GM23338 (cell line): ENCODE measurements at regions not wholly inside any gene's neighbourhood (a gene's known extent, or its start where the extent isn't known, plus 50 kb on each side); places are given as distances from the start of the nearest gene placed in this dataset.

ENCODE experiments used
- ATAC-seq: fragments of 200-7000 bp; cut with Tn5 transposase; 3 replicates; pipeline ENCODE4 v1.9.1; 2020
- DNase-seq: peaks from one replicate; pipeline ENCODE4 v3.0.0-alpha.2; 2015; ENCODE audit warnings: low spot score
- H2AFZ ChIP-seq: fragments of 200-600 bp; sonication (generic); 2 replicates; pipeline ENCODE4 v1.8.0; 2016; ENCODE audit warnings: antibody characterized with exemption, mild to moderate bottlenecking, moderate library complexity
- H3F3A ChIP-seq: fragments of 200-600 bp; sonication (generic); replicated peaks from 2 replicates; pipeline ENCODE4 v1.8.0; 2017; ENCODE audit warnings: antibody characterized with exemption, mixed run types, low read depth
- H3K27ac ChIP-seq: fragments of 200-600 bp; sonication (generic); 2 replicates; pipeline ENCODE4 v1.6.1; 2016; ENCODE audit warnings: low read depth
- H3K27me3 ChIP-seq: fragments of 200-600 bp; sonication (generic); 2 replicates; pipeline ENCODE4 v1.8.0; 2016; ENCODE audit warnings: mild to moderate bottlenecking, mixed run types, moderate library complexity; ENCODE audit not compliant: insufficient read depth
- H3K36me3 ChIP-seq: fragments of 200-600 bp; sonication (generic); 2 replicates; pipeline ENCODE4 v1.8.0; 2016; ENCODE audit warnings: mild to moderate bottlenecking; ENCODE audit not compliant: insufficient read depth
- H3K4me1 ChIP-seq: fragments of 200-600 bp; sonication (generic); 2 replicates; pipeline ENCODE4 v1.8.0; 2016; ENCODE audit warnings: mild to moderate bottlenecking, moderate library complexity; ENCODE audit not compliant: insufficient read depth
- H3K4me2 ChIP-seq: fragments of 200-600 bp; sonication (generic); 2 replicates; pipeline ENCODE4 v1.7.1; 2017; ENCODE audit warnings: mixed run types
- H3K4me3 ChIP-seq: fragments of 200-600 bp; sonication (generic); 2 replicates; pipeline ENCODE4 v1.6.1; 2016; ENCODE audit warnings: mixed run types
- H3K79me2 ChIP-seq: fragments of 200-600 bp; sonication (generic); replicated peaks from 2 replicates; pipeline ENCODE4 v1.8.0; 2017; ENCODE audit warnings: mild to moderate bottlenecking; ENCODE audit not compliant: insufficient read depth
- H3K9me2 ChIP-seq: fragments of 200-600 bp; sonication (generic); 2 replicates; pipeline ENCODE4 v1.8.0; 2017; ENCODE audit not compliant: insufficient read depth
- H4K20me1 ChIP-seq: fragments of 200-600 bp; sonication (generic); replicated peaks from 2 replicates; pipeline ENCODE4 v1.8.0; 2017; ENCODE audit warnings: mild to moderate bottlenecking; ENCODE audit not compliant: insufficient read depth
- H3K27ac Mint-ChIP-seq: 2 replicates; pipeline ENCODE4 v1.8.0; 2020; ENCODE audit warnings: inconsistent platforms, mild to moderate bottlenecking, moderate library complexity, mixed read lengths
- H3K27me3 Mint-ChIP-seq: 3 replicates; pipeline ENCODE4 v1.8.0; 2022; ENCODE audit warnings: low read depth, mild to moderate bottlenecking, moderate library complexity, mixed read lengths, inconsistent platforms; ENCODE audit not compliant: insufficient read depth, poor library complexity
- H3K36me3 Mint-ChIP-seq: 3 replicates; pipeline ENCODE4 v1.8.0; 2021; ENCODE audit warnings: low read depth, mild to moderate bottlenecking, inconsistent platforms, moderate library complexity, mixed read lengths
- H3K4me1 Mint-ChIP-seq: 3 replicates; pipeline ENCODE4 v1.8.0; 2020; ENCODE audit warnings: mild to moderate bottlenecking, inconsistent platforms, mixed read lengths
- H3K4me3 Mint-ChIP-seq: 3 replicates; pipeline ENCODE4 v1.8.0; 2021; ENCODE audit warnings: moderate library complexity, mild to moderate bottlenecking, inconsistent platforms, mixed read lengths
- H3K9me3 Mint-ChIP-seq: 3 replicates; pipeline ENCODE4 v1.8.0; 2020; ENCODE audit warnings: moderate library complexity, mild to moderate bottlenecking, inconsistent platforms, mixed read lengths
- CREB1 ChIP-seq: fragments of 250-450 bp; sonication (Bioruptor Pico); IDR thresholded peaks from 2 replicates; pipeline ENCODE4 v1.5.0; 2020; ENCODE audit warnings: low read depth, mild to moderate bottlenecking, moderate library complexity
- EZH2 ChIP-seq: fragments of 200-600 bp; sonication (generic); IDR thresholded peaks from one replicate; pipeline ENCODE4 v1.8.0; 2017; ENCODE audit warnings: antibody characterized with exemption, mild to moderate bottlenecking, low read depth; ENCODE audit not compliant: unreplicated experiment
- EZH2phosphoT487 ChIP-seq: fragments of 200-600 bp; sonication (generic); IDR thresholded peaks from one replicate; pipeline ENCODE4 v1.8.1; 2018; ENCODE audit warnings: antibody characterized with exemption; ENCODE audit not compliant: unreplicated experiment
- JUNB ChIP-seq: IDR thresholded peaks from one replicate; pipeline ENCODE4 v1.6.1; 2016; ENCODE audit warnings: antibody characterized with exemption; ENCODE audit not compliant: unreplicated experiment
- NANOG ChIP-seq: IDR thresholded peaks from 2 replicates; pipeline ENCODE4 v1.6.1; 2016; ENCODE audit warnings: antibody characterized with exemption, borderline replicate concordance
- STAT1 ChIP-seq: IDR thresholded peaks from one replicate; pipeline ENCODE4 v1.6.1; 2016; ENCODE audit warnings: antibody characterized with exemption; ENCODE audit not compliant: unreplicated experiment
- ZNF114 ChIP-seq: fragments of 250-450 bp; sonication (Bioruptor Pico); IDR thresholded peaks from 2 replicates; pipeline ENCODE4 v1.5.0; 2020; ENCODE audit warnings: mild to moderate bottlenecking, moderate library complexity
- ZNF331 ChIP-seq: fragments of 250-450 bp; sonication (Bioruptor Pico); IDR thresholded peaks from 2 replicates; pipeline ENCODE4 v1.5.0; 2020; ENCODE audit warnings: low read depth, mild to moderate bottlenecking, moderate library complexity
- TF ChIP-seq, protein P1 (sequence below): IDR thresholded peaks from one replicate; pipeline ENCODE4 v1.6.1; 2018; ENCODE audit warnings: antibody characterized with exemption; ENCODE audit not compliant: unreplicated experiment
- TF ChIP-seq, protein P2 (sequence below): IDR thresholded peaks from 2 replicates; pipeline ENCODE4 v1.6.1; 2016; ENCODE audit warnings: antibody characterized with exemption
- TF ChIP-seq, protein P3 (sequence below), 2 experiments: fragments of 200-600 bp in 1 of 2; sonication (generic) in 1 of 2; conservative IDR thresholded peaks; 2 replicates each; pipeline versions ENCODE4 v1.5.1 to v1.6.1; 2016 to 2017; ENCODE audit warnings: antibody characterized with exemption in 2 of 2, low read depth in 2 of 2, mild to moderate bottlenecking in 2 of 2, moderate library complexity in 1 of 2

DNA sequence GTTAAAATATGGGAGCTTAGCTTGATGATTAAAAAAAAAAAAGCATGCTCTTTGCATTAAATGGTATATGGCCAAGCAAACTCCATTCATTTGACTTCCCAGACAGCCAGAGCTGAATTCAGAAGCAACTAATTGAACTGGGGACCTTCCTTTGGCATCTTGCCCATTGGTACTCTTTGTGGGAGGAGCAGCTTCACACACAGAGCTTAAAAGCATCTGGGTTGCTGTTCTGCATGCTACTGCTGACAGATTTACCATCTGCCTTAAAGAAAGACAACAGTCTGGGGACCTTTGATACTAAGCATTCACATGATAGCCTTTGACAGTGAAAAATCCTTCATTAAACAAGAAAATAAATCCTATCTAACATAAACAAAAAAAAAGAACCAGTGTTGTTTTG, 977.9 kb downstream of the TMTC2 start:
- Histone ChIP-seq H3K9me2 (no peaks in the 10 kb centered on the region), H2AFZ (no peak overlapping the region), H3K4me1 (no peaks in the 10 kb centered on the region), H3F3A (no peaks in the 10 kb centered on the region), H4K20me1 (no peaks in the 10 kb centered on the region), H3K79me2 (no peaks in the 10 kb centered on the region), H3K4me2 (no peak overlapping the region), H3K27ac (no peak overlapping the region), H3K27me3 (no peaks in the 10 kb centered on the region), H3K4me3 (no peak overlapping the region), H3K36me3 (no peaks in the 10 kb centered on the region)
- ATAC-seq (no peak), DNase-seq (no peak)
- H3K4me3 Mint-ChIP-seq = no peak overlapping the region
- no peak overlapping the region for H3K27ac Mint-ChIP-seq
- H3K36me3 Mint-ChIP-seq = no peaks in the 10 kb centered on the region
- no peaks in the 10 kb centered on the region for H3K27me3 Mint-ChIP-seq
- TF ChIP-seq ZNF114 (CRISPR knock-in tag) = no peak
- no peak for TF ChIP-seq NANOG
- TF ChIP-seq, protein P1, sequence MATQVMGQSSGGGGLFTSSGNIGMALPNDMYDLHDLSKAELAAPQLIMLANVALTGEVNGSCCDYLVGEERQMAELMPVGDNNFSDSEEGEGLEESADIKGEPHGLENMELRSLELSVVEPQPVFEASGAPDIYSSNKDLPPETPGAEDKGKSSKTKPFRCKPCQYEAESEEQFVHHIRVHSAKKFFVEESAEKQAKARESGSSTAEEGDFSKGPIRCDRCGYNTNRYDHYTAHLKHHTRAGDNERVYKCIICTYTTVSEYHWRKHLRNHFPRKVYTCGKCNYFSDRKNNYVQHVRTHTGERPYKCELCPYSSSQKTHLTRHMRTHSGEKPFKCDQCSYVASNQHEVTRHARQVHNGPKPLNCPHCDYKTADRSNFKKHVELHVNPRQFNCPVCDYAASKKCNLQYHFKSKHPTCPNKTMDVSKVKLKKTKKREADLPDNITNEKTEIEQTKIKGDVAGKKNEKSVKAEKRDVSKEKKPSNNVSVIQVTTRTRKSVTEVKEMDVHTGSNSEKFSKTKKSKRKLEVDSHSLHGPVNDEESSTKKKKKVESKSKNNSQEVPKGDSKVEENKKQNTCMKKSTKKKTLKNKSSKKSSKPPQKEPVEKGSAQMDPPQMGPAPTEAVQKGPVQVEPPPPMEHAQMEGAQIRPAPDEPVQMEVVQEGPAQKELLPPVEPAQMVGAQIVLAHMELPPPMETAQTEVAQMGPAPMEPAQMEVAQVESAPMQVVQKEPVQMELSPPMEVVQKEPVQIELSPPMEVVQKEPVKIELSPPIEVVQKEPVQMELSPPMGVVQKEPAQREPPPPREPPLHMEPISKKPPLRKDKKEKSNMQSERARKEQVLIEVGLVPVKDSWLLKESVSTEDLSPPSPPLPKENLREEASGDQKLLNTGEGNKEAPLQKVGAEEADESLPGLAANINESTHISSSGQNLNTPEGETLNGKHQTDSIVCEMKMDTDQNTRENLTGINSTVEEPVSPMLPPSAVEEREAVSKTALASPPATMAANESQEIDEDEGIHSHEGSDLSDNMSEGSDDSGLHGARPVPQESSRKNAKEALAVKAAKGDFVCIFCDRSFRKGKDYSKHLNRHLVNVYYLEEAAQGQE = no peak
- TF ChIP-seq, protein P2, sequence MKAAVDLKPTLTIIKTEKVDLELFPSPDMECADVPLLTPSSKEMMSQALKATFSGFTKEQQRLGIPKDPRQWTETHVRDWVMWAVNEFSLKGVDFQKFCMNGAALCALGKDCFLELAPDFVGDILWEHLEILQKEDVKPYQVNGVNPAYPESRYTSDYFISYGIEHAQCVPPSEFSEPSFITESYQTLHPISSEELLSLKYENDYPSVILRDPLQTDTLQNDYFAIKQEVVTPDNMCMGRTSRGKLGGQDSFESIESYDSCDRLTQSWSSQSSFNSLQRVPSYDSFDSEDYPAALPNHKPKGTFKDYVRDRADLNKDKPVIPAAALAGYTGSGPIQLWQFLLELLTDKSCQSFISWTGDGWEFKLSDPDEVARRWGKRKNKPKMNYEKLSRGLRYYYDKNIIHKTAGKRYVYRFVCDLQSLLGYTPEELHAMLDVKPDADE = no peak
- no peak for TF ChIP-seq STAT1
- TF ChIP-seq JUNB = no peak
- no peak for TF ChIP-seq ZNF331
- H3K9me3 Mint-ChIP-seq = no peaks in the 10 kb centered on the region
- no peaks in the 10 kb centered on the region for H3K4me1 Mint-ChIP-seq

DNA sequence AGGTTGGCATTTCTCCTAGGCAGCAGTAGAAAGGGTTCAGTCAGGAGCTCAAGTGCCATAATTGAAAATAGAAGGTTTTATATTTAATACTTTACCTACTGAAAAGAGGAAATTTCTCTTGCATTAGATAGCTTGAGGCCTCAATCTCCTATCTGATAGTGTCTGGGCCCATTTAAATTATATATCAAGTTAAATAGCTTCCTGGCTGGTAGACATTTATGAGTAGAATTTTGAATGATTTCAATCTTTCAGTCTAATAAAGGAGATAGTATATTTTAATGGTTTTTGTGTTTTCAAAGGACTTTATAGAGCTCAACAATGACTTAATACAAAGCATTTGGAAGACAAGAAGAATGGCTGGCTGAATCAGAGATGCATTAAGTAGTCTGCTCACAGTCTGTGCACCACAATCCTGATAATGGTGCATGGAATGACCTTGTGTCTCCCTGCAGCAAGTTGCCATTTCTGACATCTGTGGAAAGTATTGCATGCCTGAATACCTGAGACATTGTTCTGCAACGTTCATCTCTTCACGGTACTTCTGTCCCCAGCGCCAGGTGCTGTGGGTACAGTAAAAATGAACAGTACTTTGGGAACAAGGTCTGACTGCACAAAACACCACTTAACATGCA, 974.1 kb downstream of the TMTC2 start:
- Histone ChIP-seq H3K4me3 (no peak overlapping the region), H3K36me3 (no peaks in the 10 kb centered on the region), H4K20me1 (no peaks in the 10 kb centered on the region), H3K27me3 (no peaks in the 10 kb centered on the region), H2AFZ (no peak overlapping the region), H3K4me2 (no peak overlapping the region), H3K9me2 (no peaks in the 10 kb centered on the region), H3F3A (no peaks in the 10 kb centered on the region), H3K27ac (no peak overlapping the region), H3K4me1 (no peaks in the 10 kb centered on the region), H3K79me2 (no peaks in the 10 kb centered on the region)
- Mint-ChIP-seq H3K9me3 (no peaks in the 10 kb centered on the region), H3K4me1 (no peaks in the 10 kb centered on the region), H3K4me3 (no peak overlapping the region), H3K27ac (no peak overlapping the region), H3K27me3 (no peaks in the 10 kb centered on the region), H3K36me3 (no peaks in the 10 kb centered on the region)
- DNase-seq = no peak
- no peak for ATAC-seq
- TF ChIP-seq CREB1 = no peak
- TF ChIP-seq EZH2phosphoT487 = no peak
- TF ChIP-seq EZH2 = no peak
- TF ChIP-seq ZNF331 = no peak
- TF ChIP-seq, protein P2 = no peak
- TF ChIP-seq ZNF114 (CRISPR knock-in tag) = no peak
- TF ChIP-seq, protein P3, sequence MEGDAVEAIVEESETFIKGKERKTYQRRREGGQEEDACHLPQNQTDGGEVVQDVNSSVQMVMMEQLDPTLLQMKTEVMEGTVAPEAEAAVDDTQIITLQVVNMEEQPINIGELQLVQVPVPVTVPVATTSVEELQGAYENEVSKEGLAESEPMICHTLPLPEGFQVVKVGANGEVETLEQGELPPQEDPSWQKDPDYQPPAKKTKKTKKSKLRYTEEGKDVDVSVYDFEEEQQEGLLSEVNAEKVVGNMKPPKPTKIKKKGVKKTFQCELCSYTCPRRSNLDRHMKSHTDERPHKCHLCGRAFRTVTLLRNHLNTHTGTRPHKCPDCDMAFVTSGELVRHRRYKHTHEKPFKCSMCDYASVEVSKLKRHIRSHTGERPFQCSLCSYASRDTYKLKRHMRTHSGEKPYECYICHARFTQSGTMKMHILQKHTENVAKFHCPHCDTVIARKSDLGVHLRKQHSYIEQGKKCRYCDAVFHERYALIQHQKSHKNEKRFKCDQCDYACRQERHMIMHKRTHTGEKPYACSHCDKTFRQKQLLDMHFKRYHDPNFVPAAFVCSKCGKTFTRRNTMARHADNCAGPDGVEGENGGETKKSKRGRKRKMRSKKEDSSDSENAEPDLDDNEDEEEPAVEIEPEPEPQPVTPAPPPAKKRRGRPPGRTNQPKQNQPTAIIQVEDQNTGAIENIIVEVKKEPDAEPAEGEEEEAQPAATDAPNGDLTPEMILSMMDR (conservative IDR thresholded peaks at IDR 0.05; ENCODE audit: low read depth in 2 of 2) = no peak
- no peak for TF ChIP-seq STAT1
- no peak for TF ChIP-seq JUNB
